HL-60 (cell line): ENCODE measurements at regions not wholly inside any gene's neighbourhood (a gene's known extent, or its start where the extent isn't known, plus 50 kb on each side); places are given as distances from the start of the nearest gene placed in this dataset.

Experiments used
- DNase-seq, 2 experiments: peaks; one replicate each; pipeline ENCODE4 v3.0.0-alpha.2; 2010 to 2020; ENCODE audit warnings: low read depth in 1 of 2, low spot score in 1 of 2
- H3K27ac ChIP-seq: fragments of 250-450 bp; sonication (Bioruptor Pico); replicated peaks from 2 replicates; pipeline ENCODE4 v1.5.1; 2020; ENCODE audit warnings: mild to moderate bottlenecking, moderate library complexity
- H3K27me3 ChIP-seq: fragments of 250-450 bp; sonication (Bioruptor Pico); 2 replicates; pipeline ENCODE4 v1.5.1; 2021; ENCODE audit warnings: mild to moderate bottlenecking, moderate library complexity; ENCODE audit not compliant: insufficient read depth, poor library complexity, severe bottlenecking
- H3K4me3 ChIP-seq: replicated peaks from 2 replicates; pipeline ENCODE4 v1.5.1; 2011; ENCODE audit warnings: mild to moderate bottlenecking, control low read depth, low read length; ENCODE audit not compliant: insufficient read depth
- CTCF ChIP-seq: IDR thresholded peaks from one replicate; pipeline ENCODE4 v1.5.1; 2011; ENCODE audit warnings: low read length, control low read depth, inconsistent platforms; ENCODE audit not compliant: insufficient read depth
- GABPA ChIP-seq: IDR thresholded peaks from 2 replicates; pipeline ENCODE4 v1.6.1; 2012; ENCODE audit warnings: low read depth
- POLR2AphosphoS5 ChIP-seq: IDR thresholded peaks from 2 replicates; pipeline ENCODE4 v1.6.1; 2012; ENCODE audit warnings: low read depth
- REST ChIP-seq: IDR thresholded peaks from 2 replicates; pipeline ENCODE4 v1.6.1; 2012; ENCODE audit warnings: low read depth; ENCODE audit not compliant: insufficient replicate concordance
- SPI1 ChIP-seq: IDR thresholded peaks from 2 replicates; pipeline ENCODE4 v1.6.1; 2012; ENCODE audit warnings: low read depth, mild to moderate bottlenecking, borderline replicate concordance

- peaks cover 6% of the 10 kb centered on the region for H3K27me3 ChIP-seq
- no peak overlapping the region for H3K27ac ChIP-seq
- no peak for TF ChIP-seq GABPA
- TF ChIP-seq POLR2AphosphoS5 = no peak
- no peak for TF ChIP-seq CTCF
- TF ChIP-seq SPI1 = no peak
- no peak for TF ChIP-seq REST
- no peak overlapping the region for H3K4me3 ChIP-seq
- DNase-seq = no peak
Measured at GRCh38 chr11:119882316-119882715, 153.3 kb upstream of the NECTIN1 start.

- no peak overlapping the region for H3K27ac ChIP-seq
Measured at GRCh38 chr11:119880873-119881272, 151.9 kb upstream of the NECTIN1 start.

GRCh38 chr11:119880143-119880542 is 151.1 kb upstream of the NECTIN1 start:
- H3K4me3 ChIP-seq = no peak overlapping the region
- H3K27me3 ChIP-seq = peaks cover 6% of the 10 kb centered on the region
- H3K27ac ChIP-seq = no peak overlapping the region
- no peak for TF ChIP-seq REST
- no peak for TF ChIP-seq POLR2AphosphoS5
- no peak for TF ChIP-seq CTCF
- no peak for TF ChIP-seq GABPA
- no peak for TF ChIP-seq SPI1
- no peak for DNase-seq

More at GRCh38 chr11:119880873-119881272, 151.9 kb upstream of the NECTIN1 start:
- no peak for DNase-seq
- TF ChIP-seq CTCF = no peak
- TF ChIP-seq GABPA = no peak
- no peak for TF ChIP-seq REST
- TF ChIP-seq POLR2AphosphoS5 = no peak
- no peak for TF ChIP-seq SPI1
- Histone ChIP-seq H3K4me3 (no peak overlapping the region), H3K27me3 (peaks cover 6% of the 10 kb centered on the region)
